Cardiac septum (tissue), 1 donor: ENCODE measurements at regions not wholly inside any gene's neighbourhood (a gene's known extent, or its start where the extent isn't known, plus 50 kb on each side); places are given as distances from the start of the nearest gene placed in this dataset.
"Not testable (repeated sequence)": the region's sequence is repeated elsewhere in the genome, so short reads cannot be mapped to it uniquely, and the experiment has no call there.

Source experiments
- DNase-seq: peaks from one replicate; pipeline ENCODE4 v3.0.0-alpha.2; 2020; ENCODE audit warnings: low spot score
- intact Hi-C: fragments of 100-400 bp; cut with DNase I; formaldehyde crosslinking; loops from one replicate; pipeline ENCODE4 v1.14.0; 2022
- donor health status: DM: no; HTN: no; CAD: no.

- intact Hi-C loops, DNase-seq: not testable (repeated sequence)
Measured at GRCh38 chr16:18263046-18263445, 73.5 kb downstream of the NPIPA8 start.

- DNase-seq, intact Hi-C loops: not testable (repeated sequence)
Measured at GRCh38 chr16:18261848-18262247, 74.7 kb downstream of the NPIPA8 start.

DNA sequence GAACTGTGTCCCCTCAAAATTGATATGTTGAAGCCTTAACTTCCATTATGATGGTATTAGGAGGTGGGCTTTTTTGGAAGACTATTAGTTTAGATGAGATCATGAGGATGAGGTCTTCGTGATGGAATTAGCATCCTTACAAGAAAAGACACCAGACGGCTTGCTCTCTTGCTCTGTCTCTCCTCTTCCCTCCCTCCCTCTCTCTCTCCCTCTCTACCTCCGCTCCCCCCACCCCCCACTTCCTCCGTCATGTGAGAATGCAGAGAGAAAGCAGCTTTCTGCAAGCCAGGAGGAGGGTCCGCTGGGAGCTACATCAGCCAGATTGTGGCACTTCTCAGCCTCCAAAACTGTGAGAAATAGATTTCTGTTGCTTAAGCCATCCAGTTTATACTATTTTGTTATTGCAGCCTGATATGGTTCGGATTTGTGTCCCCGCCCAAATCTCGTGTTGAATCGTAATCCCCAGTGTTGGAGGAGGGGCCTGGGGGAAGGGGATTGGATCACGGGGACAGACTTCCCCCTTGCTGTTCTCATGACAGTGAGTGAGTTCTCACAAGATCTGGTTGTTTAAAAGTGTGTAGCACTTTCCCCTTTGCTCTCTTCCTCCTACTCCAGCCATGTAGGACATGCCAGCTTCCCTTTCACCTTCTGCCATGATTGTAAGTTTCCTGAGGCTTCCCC is 76.9 kb downstream of the NPIPA8 start:
- intact Hi-C loops, DNase-seq: not testable (repeated sequence)

DNA sequence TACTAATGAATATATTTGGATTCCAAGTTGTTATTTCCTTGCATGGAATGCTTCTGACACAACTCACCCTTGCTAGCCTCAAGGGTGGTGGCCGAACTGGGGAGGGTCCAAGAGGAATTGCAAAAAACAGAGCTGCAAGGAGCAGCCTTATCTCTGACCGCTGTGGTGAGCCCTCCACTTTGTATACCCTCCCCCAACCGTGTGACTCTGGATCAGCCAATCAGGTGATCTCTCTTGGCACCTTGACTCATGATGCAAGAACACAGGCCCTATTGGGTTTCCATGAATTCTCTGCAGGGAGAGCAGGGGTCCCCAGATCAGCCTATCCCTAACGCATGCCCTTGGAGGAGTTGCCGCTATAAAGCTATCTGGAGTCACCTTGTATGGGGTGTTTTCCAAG is 83.6 kb downstream of the NPIPA8 start:
- DNase-seq, intact Hi-C loops: not testable (repeated sequence)

DNA sequence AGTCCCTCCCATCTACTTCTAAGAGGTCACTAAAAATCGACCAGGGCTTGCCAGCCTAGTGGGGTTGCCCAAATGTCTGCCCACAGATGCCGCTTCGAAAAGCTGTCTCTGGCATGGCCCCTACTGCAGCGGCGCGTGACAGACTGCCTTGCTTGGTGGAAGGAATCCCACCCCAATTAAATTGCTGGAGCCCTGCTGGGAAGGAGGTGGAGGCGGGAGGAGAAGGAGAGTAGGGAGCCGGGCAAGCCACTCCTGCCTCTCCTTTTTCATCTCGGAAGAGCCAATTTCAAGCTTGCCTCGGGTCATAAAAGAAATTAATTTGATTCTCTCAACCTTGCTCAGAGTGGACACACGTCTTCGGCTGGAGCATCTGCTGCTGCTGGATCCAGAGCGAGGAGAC is 106.0 kb downstream of the NPIPA8 start:
- DNase-seq, intact Hi-C loops: not testable (repeated sequence)

DNA sequence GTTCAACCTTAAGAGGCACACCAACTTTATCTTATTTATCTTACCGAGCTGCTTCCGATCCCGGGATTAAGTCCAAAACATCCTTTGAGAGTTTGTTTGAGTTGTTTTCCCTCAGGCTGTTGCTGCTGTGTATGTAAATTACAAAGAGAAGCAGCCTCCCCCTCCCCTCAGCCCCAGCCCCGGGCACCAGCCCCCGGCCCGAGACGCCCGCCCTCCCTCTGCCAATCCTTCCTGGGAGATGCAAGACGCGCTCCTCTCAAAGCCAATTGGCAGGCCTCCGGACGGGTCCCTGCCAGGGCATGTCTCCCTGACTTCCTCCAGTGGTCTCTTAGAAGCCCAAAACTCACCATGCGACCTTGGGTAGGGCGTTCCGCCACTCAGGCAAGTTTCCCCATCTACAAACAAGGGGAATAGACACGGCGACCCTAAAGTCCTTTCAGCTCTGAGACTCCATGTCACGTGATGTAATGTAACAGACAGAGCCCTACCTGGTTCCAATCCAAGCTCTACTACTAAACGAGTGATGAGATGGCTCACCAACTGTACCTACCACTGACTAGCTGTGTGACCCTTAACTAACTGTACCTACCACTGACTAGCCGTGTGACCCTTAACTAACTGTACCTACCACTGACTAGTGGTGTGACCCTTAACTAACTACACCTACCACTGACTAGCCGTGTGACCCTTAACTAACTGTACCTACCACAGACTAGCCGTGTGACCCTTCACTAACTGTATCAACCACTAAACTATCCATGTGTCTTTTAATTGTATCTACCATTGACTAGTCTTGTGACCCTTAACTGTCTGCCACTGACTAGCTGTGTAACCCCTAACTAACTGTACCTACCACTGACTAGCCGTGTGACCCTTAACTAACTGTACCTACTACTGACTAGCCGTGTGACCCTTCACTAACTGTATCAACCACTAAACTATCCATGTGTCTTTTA is 114.2 kb downstream of the NPIPA8 start:
- intact Hi-C loops, DNase-seq: not testable (repeated sequence)

DNA sequence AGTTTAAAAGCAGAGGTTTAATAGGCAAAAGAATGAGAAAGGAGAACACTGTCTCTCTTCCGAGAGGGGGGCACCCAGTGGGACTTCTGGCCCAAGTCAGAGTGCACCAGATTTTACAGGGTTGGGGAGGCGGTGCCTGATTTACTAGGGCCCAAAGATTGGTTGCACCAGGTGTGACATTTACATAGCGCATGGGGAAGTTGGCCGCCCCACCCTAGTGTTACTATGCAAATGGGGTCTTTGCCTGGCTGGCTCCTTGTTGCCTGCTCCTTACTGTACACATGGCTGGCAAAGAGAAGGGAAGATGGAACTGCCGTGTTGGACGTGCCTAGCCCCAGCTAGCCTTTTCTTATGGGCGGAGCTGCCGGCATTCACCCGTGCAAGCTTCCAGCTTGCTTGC is 118.8 kb downstream of the NPIPA8 start:
- intact Hi-C loops, DNase-seq: not testable (repeated sequence)

DNA sequence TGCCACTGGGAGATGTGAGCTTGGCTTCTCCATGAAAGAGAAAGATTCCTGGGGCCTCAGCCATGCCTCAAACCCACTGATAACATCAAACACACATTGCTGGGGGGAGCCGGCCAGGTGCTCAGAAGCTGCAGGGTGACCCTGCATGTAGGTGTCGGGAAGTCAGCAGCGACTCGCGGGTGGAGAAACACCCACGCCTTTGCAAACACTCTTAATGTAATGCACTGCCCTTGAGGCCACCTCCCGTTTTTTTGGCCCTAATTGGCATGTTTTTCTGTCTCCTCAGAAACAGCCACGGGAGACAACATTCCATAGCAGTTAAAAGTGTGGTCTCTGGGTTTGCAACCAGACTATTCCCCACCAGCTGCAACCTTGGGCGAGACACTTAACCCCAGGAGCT is 119.7 kb downstream of the NPIPA8 start:
- DNase-seq, intact Hi-C loops: not testable (repeated sequence)

DNA sequence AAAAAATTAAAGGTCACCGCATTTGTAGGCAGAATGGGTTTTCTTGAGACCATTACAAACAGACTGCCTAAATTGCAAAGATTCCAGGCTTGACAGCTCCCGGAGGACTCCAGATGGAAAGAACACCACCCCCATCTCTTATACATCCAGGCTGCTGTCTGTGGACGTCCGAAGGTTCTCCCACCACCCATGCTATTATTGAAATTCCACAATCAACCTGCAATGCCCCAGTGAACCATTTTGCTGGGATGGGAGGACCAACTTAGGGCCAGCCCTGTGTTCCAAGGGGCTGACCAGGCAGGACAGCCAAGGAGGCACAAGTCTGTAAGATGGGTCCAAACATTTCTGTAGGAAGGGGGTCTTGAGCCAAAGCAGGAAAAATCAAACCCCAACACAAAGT is 122.7 kb downstream of the NPIPA8 start:
- intact Hi-C loops, DNase-seq: not testable (repeated sequence)

DNA sequence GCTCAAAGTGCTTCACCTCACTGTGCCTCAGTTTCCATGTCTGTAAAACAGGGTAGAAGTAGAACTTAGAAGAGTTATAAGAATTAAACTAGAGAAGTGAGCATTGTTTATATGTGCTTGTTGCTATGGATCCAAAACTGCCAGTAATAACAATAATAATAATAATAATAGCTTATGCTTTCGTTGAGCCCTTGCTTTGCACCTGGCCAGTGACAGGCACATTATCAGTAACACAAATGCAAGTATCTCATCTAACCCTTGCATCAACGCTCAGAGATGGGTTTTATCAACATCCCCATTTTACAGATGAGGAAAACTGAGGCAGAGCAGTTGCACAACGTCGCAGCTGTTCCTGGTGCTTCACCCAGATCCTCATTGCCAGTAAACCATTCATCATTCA is 125.0 kb downstream of the NPIPA8 start:
- intact Hi-C loops: not testable (repeated sequence)

GRCh38 chr16:18204786-18205185 is 131.8 kb downstream of the NPIPA8 start:
- intact Hi-C loops, DNase-seq: not testable (repeated sequence)

More for the DNA sequence above, 125.0 kb downstream of the NPIPA8 start:
- not testable (repeated sequence) for DNase-seq

DNA sequence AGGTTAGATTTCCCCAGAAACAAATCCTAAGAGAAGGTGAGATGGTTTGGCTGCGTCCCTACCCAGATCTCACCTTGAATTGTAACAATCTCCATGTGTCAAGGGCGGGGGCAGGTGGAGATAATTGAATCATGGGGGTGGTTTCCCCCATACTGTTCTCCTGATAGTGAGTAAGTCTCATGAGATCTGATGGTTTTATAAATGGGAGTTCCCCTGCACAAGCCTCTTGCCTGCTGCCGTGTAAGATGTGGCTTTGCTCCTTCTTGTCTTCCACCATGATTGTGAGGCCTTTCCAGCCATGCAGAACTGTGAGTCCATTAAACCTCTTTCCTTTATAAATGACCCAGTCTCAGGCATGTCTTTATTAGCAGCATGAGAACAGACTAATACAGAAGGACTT is 132.2 kb downstream of the NPIPA8 start:
- intact Hi-C loops, DNase-seq: not testable (repeated sequence)

- DNase-seq, intact Hi-C loops: not testable (repeated sequence)
Measured at GRCh38 chr16:18201511-18201910, 135.0 kb downstream of the NPIPA8 start.

DNA sequence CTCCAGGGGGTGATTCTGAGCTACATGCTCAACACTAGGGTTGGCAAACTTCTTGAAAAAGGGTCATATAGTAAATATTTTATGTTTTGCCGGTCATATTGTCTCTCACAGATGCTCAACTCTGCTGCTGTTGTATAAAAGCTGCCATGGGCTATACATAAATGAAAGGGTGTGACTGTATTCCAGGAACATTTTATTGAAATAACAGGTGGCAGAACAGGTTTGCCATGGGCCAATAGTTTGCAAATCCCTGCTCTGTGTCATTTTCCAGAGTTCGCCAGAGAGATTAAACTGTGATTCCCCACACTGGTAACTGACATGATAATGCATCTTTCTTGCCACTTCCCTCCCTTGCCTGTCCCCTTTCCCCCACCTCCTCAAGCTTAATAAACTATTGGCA is 144.1 kb downstream of the NPIPA8 start:
- intact Hi-C loops, DNase-seq: not testable (repeated sequence)

DNA sequence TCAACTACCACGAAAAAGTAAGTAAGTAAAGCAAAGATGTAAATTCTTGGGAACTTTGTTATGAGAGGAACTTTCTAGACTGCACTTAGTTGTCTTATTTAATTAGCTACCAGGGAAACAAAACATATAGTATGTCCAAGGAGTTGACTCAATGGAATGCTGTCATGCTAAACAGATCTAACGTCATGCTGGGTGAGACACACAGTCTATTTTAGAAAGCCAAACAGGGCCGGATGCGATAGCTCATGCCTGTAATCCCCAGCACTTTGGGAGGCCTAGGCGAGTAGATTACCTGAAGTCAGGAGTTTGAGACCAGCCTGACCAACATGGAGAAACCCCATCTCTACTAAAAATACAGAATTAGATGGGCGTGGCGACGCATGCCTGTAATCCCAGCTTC is 146.4 kb downstream of the NPIPA8 start:
- intact Hi-C loops, DNase-seq: not testable (repeated sequence)

GRCh38 chr16:18184755-18185154 is 151.8 kb downstream of the NPIPA8 start:
- intact Hi-C loops, DNase-seq: not testable (repeated sequence)

DNA sequence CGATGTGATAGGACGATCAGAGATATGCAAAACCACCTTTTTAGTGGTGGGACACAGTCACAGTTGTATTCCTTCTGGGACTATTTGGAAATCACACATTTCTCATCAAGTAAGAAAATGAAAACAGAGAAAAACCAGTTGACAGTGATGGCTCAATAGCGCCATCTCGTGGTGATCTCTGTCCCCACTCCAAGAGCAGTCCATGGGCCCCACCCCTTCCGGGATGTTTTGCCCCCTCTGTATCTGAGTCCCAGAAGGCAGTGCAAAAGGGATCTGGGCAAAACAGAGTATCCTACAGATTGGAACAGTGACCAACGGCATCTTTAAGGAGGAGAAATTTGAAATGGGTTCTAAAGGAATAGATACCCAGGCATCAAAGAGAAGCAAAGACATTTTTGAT is 155.5 kb downstream of the NPIPA8 start:
- intact Hi-C loops, DNase-seq: not testable (repeated sequence)

DNA sequence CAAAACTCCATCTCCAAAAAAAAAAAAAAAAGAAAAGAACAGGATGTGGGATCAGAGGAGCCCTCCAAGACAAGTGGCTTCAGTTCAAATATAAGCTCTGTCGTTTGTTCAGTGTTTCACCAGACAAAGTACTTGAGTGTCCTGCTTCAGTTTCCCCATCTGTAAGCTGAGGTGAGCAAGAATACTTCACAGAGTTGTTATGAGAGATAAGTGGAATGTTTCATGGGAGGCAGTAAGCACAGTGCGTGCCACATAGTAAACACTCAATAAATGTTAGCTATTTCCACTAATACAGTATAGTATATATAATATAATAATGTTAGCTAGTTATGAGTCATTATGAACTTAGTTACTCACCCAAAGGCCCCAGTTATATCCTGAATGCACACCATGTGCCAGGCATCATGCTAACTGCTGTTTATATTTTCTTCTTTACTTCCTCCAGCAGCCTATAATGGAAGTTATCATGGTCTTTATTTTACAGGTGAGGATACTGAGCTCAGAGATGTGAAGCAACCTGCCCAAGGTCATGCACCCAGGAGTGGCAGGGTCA is 162.5 kb downstream of the NPIPA8 start:
- intact Hi-C loops: not testable (repeated sequence)

DNA sequence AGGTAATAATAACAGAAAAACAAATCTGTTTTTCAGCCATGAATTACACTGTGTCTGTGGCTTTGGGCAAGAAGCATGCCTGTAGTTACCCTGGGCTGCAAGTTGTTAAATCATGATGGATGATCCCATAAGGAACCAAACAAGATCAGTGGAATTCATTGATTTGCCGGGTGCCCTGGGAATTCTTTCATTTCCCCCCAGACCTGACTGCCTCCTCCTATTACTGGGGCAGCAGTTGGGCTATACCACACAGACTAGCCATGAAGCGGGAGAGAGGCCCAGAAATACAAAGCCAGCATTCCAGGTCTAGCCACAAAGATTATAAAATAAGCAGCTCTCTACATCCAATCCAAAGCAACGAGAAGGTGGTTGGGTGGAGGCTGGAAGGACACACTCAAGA is 174.2 kb downstream of the NPIPA8 start:
- intact Hi-C loops, DNase-seq: not testable (repeated sequence)

More for the DNA sequence above, 162.5 kb downstream of the NPIPA8 start:
- DNase-seq: not testable (repeated sequence)

GRCh38 chr16:18161224-18161623 is 175.3 kb downstream of the NPIPA8 start:
- intact Hi-C loops, DNase-seq: not testable (repeated sequence)
